Testis (tissue), 2 donors: ENCODE measurements at regions not wholly inside any gene's neighbourhood (a gene's known extent, or its start where the extent isn't known, plus 50 kb on each side); places are given as distances from the start of the nearest gene placed in this dataset.

Source experiments
- POLR2A ChIP-seq: fragments of 450-650 bp; IDR thresholded peaks from one replicate; pipeline ENCODE4 v1.6.1; 2017; ENCODE audit warnings: antibody characterized with exemption, mild to moderate bottlenecking, moderate library complexity
- TF ChIP-seq, protein P1 (sequence below), 3 experiments: fragments of 450-650 bp in 2 of 3; fragments of 200-600 bp in 1 of 3; sonication (generic) in 1 of 3; IDR thresholded peaks; one replicate each; pipeline ENCODE4 v1.5.1; 2016 to 2019; ENCODE audit warnings: antibody characterized with exemption in 3 of 3, mild to moderate bottlenecking in 2 of 3, moderate library complexity in 1 of 3

GRCh38 chr7:36029853-36030515 lies 123.1 kb upstream of the EEPD1 start:
- TF ChIP-seq POLR2A = no peak
- TF ChIP-seq, protein P1, sequence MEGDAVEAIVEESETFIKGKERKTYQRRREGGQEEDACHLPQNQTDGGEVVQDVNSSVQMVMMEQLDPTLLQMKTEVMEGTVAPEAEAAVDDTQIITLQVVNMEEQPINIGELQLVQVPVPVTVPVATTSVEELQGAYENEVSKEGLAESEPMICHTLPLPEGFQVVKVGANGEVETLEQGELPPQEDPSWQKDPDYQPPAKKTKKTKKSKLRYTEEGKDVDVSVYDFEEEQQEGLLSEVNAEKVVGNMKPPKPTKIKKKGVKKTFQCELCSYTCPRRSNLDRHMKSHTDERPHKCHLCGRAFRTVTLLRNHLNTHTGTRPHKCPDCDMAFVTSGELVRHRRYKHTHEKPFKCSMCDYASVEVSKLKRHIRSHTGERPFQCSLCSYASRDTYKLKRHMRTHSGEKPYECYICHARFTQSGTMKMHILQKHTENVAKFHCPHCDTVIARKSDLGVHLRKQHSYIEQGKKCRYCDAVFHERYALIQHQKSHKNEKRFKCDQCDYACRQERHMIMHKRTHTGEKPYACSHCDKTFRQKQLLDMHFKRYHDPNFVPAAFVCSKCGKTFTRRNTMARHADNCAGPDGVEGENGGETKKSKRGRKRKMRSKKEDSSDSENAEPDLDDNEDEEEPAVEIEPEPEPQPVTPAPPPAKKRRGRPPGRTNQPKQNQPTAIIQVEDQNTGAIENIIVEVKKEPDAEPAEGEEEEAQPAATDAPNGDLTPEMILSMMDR (IDR thresholded peaks at IDR 0.05) = no peak
